Thymus (tissue), 11 donors: ENCODE measurements at regions not wholly inside any gene's neighbourhood (a gene's known extent, or its start where the extent isn't known, plus 50 kb on each side); places are given as distances from the start of the nearest gene placed in this dataset.
"Not testable (repeated sequence)": the region's sequence is repeated elsewhere in the genome, so short reads cannot be mapped to it uniquely, and the experiment has no call there.

Experiments
- DNase-seq, 9 donors: peaks; one replicate each; pipeline ENCODE4 v3.0.0-alpha.2; 2013; ENCODE audit warnings: low spot score in 9 of 9, low read depth in 6 of 9, missing footprints in 1 of 9
- H3K27ac ChIP-seq, 2 donors: one replicate each; pipeline ENCODE4 v1.5.1; 2013; ENCODE audit warnings: control low read depth in 1 of 2, low read depth in 1 of 2, low read length in 1 of 2, mild to moderate bottlenecking in 1 of 2, moderate library complexity in 1 of 2
- H3K27me3 ChIP-seq, 2 donors: one replicate each; pipeline ENCODE4 v1.5.1; 2013; ENCODE audit warnings: low read length in 1 of 2; ENCODE audit not compliant: control insufficient read depth in 2 of 2, insufficient read depth in 1 of 2
- H3K36me3 ChIP-seq, 2 donors: one replicate each; pipeline ENCODE4 v1.5.1; 2013; ENCODE audit warnings: low read length in 1 of 2, mild to moderate bottlenecking in 1 of 2, moderate library complexity in 1 of 2; ENCODE audit not compliant: control insufficient read depth in 2 of 2, insufficient read depth in 2 of 2
- H3K4me1 ChIP-seq, 2 donors: one replicate each; pipeline ENCODE4 v1.5.1; 2013; ENCODE audit warnings: low read length in 2 of 2; ENCODE audit not compliant: control insufficient read depth in 2 of 2, insufficient read depth in 2 of 2
- H3K4me3 ChIP-seq, 2 donors: one replicate each; pipeline ENCODE4 v1.5.1; 2013; ENCODE audit warnings: low read length in 2 of 2, control low read depth in 1 of 2, mild to moderate bottlenecking in 1 of 2
- H3K9me3 ChIP-seq, 2 donors: one replicate each; pipeline ENCODE4 v1.5.1; 2013; ENCODE audit warnings: low read length in 1 of 2, mild to moderate bottlenecking in 1 of 2; ENCODE audit not compliant: control insufficient read depth in 2 of 2, insufficient read depth in 1 of 2
- WGBS: extraction: QIAGEN DNeasy Blood & Tissue Kit; methylation state at CpG from one replicate; pipeline ENCODE4 v1.1.7; 2013; 5-methylcytosine and 5-hydroxymethylcytosine counted together
- donor health status: healthy.

DNA sequence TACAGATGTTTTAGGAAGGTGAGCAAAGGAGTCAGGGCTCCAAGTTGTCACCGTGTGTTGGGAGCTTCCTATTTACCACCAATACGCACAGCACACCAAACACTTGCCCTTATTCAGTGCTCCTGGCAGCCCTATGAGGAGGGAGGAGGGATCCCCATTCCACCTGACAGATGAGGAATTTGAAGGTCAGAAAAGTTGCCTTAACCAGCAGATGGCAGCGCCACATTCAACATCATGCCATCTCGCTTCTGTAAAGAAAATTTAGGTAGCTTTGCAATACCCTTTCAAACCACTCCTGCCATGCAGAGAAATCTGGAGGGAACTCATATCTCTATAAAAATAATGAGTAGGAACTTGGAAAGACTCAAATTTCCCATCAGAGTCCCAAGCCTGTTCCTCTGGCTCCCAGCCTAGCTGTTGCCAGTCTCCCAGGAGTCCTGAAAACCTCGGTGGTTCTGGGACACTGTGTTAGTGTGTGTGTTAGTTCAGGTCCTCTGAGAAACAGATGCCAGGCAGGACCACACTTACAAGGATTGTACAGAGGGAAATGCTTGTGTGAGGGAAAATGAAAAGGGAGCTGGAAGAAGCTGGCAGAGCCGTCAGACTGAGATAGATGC lies 410.5 kb downstream of the MED13L start:
- Histone ChIP-seq H3K4me3 (no peak overlapping the region), H3K9me3 (no peaks in the 10 kb centered on the region), H3K4me1 (peaks cover 0 to 2% of the 10 kb centered on the region in 2 donors), H3K27ac (no peak overlapping the region), H3K36me3 (no peaks in the 10 kb centered on the region), H3K27me3 (no peaks in the 10 kb centered on the region)
- WGBS, result 77% methylated on average over 6 of the region's 6 CpGs
- no peak for DNase-seq

DNA sequence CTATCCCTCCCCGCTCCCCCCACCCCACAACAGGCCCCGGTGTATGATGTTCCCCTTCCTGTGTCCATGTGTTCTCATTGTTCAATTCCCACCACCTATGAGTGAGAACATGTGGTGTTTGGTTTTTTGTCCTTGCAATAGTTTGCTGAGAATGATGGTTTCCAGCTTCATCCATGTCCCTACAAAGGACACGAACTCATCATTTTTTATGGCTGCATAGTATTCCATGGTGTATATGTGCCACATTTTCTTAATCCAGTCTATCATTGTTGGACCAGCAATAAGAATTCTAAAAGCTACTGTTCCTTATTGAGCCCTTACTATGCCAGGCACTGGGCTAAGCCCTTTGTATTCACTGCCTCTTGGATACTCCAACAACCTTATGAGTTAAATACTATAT lies 411.2 kb downstream of the MED13L start:
- H3K27me3 ChIP-seq, H3K4me3 ChIP-seq, H3K9me3 ChIP-seq, DNase-seq, H3K4me1 ChIP-seq, H3K27ac ChIP-seq, H3K36me3 ChIP-seq: not testable (repeated sequence)
- WGBS, result 91% methylated on average over 2 of the region's 3 CpGs

DNA sequence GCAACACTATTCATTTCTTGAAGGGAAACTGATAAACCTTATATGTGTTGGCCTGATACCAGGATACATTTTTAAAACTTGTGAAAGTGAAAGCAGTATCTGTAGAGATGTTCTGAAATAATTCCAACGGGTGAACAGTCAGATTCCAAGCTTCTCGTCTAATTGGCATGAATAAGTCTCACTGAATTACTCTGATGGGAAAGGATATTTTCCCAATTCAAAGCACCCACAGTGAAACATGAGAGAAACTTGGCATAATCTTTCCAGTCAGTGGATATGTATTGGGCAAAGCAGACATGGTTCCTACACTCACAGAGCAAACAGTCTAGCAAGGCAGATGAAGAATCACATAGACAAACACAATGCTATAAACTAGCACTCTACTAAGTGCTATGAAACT lies 413.1 kb downstream of the MED13L start:
- DNase-seq, result no peak
- H3K27me3 ChIP-seq, result peaks cover 0 to 4% of the 10 kb centered on the region in 2 donors
- H3K36me3 ChIP-seq, result no peaks in the 10 kb centered on the region
- 83% methylated on average over 2 of the region's 2 CpGs for WGBS
- H3K4me3 ChIP-seq, result no peak overlapping the region
- no peaks in the 10 kb centered on the region for H3K9me3 ChIP-seq
- no peak overlapping the region for H3K27ac ChIP-seq
- H3K4me1 ChIP-seq, result no peaks in the 10 kb centered on the region

DNA sequence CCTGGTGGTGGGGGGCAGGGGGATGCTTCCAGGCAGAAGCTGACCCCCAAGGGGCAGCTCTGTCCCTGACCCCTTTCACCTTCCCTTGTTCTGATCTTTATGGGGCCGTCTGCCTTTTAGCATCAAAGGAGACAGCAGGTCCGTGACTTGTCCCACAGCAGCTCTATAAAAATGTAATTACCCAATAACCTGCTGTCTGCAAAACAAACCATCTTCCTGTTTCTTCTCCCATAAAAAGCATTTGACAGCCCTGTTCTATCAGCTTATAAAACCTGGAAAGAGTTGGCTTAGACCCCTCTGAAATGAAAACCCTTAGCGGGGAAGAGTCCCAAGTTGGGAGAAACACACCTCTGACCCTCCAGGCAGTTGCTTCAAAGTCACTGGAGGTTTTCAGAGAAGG lies 416.9 kb downstream of the MED13L start:
- WGBS, result 63% methylated on average over 3 of the region's 3 CpGs
- H3K36me3 ChIP-seq, result no peaks in the 10 kb centered on the region
- no peaks in the 10 kb centered on the region for H3K9me3 ChIP-seq
- peaks cover 0 to 4% of the 10 kb centered on the region in 2 donors for H3K27me3 ChIP-seq
- H3K4me1 ChIP-seq, result no peaks in the 10 kb centered on the region
- H3K27ac ChIP-seq, result no peak overlapping the region
- no peak overlapping the region for H3K4me3 ChIP-seq
- DNase-seq, result no peak

DNA sequence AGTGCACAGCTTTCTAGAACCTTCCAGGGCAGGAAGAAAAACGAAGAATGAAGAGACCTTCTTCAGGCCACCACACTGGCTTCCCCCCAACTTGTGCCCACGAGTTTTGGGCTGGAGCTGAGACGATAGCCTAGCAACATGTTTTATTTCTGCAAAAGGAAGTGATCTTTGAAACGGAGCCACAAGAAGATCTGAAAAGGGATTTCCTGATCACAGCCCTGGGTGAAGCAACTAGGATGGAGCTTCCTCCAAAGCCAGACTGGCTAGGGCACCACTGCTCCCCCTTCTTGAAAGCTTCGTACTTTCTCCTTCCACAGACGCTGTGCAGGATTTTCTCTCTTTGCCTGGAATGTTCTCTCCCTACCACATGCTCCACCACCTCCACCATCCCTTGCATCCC lies 418.3 kb downstream of the MED13L start:
- no peaks in the 10 kb centered on the region for H3K4me1 ChIP-seq
- no peak overlapping the region for H3K27ac ChIP-seq
- 27% methylated on average over 6 of the region's 6 CpGs for WGBS
- no peaks in the 10 kb centered on the region for H3K36me3 ChIP-seq
- DNase-seq, result no peak
- H3K27me3 ChIP-seq, result peaks cover 0 to 4% of the 10 kb centered on the region in 2 donors
- no peak overlapping the region for H3K4me3 ChIP-seq
- no peaks in the 10 kb centered on the region for H3K9me3 ChIP-seq

DNA sequence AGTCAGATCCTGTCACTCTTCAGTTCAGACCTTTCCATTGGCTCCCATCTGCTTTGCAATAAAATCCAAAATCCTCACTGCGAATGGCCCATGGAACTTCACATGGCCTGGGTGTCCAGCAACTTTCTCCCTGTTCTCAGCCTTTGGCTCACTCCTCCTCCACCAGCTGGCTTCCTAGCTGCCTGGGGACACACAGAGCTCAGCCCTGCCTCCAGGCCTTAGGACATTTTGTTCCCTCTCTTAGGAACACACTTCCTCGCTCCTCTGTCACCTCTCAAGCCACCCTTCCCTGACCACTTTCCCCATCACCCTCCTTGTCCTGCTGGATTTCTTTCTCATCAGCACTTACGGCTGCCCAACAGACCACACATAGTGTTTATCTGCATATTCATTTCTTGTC lies 419.6 kb downstream of the MED13L start:
- Histone ChIP-seq H3K36me3 (no peaks in the 10 kb centered on the region), H3K27ac (no peak overlapping the region), H3K4me1 (no peaks in the 10 kb centered on the region), H3K4me3 (no peak overlapping the region), H3K27me3 (peaks cover 0 to 4% of the 10 kb centered on the region in 2 donors), H3K9me3 (no peaks in the 10 kb centered on the region)
- WGBS, result 91% methylated on average over 3 of the region's 3 CpGs
- DNase-seq, result no peak

DNA sequence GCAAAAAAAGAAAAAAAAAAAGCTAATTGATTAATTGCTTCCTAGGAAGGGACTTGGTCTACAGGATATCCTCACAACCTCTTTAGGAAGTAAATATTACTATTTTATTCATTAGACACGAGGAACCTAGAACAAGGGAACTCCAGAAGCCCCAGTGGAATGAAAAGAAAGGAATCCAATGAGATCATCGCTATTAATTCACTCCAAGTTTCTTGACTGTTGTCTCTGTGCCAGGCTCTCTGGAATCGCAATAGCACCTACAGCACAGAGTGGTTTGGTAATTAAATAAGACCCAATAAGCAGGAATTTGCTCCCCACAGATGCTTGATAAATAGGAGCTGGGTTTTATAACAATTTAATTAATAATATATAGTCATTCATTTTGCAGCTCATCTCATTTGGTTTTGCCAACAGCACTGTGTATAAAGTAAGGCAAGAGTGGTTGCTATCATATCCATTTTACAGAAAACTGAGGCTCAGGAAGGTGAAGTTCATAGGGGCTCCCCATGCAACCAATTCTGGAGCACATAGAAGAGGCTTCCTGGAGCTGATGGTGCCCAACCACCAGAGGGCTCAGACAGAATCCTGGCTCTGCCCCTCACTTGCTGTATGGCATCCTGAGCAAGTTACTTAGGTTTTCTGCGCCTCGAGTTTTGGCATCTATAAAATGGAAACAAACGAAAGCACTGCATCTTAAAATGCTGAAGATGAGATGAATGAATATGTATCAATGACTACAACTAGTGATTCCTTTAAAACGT lies 420.2 kb downstream of the MED13L start:
- H3K9me3 ChIP-seq, result no peaks in the 10 kb centered on the region
- DNase-seq, result no peak
- H3K27me3 ChIP-seq, result peaks cover 0 to 4% of the 10 kb centered on the region in 2 donors
- 81% methylated on average over 7 of the region's 7 CpGs for WGBS
- no peak overlapping the region for H3K27ac ChIP-seq
- H3K4me3 ChIP-seq, result no peak overlapping the region
- H3K4me1 ChIP-seq, result no peaks in the 10 kb centered on the region
- no peaks in the 10 kb centered on the region for H3K36me3 ChIP-seq

DNA sequence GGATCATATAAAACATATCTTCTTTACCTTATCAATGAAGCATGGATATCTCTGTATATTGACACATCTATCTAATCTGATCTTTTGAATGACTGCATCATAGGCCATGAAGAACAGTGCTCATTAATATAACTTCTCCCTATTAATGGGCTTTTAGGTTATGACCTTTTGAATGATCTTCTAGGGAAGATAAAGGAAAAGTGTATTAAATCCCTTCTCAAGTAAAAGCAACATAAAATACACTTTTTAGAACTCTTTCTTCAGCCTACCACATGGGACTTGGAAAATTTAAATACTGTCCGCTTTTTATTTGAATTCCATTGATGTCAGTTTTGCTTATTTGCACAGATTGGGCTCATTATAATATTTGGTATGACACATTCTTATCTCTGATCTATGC lies 425.4 kb downstream of the MED13L start:
- Histone ChIP-seq H3K4me1 (no peaks in the 10 kb centered on the region), H3K27ac (no peak overlapping the region), H3K9me3 (no peaks in the 10 kb centered on the region), H3K4me3 (no peak overlapping the region), H3K36me3 (no peaks in the 10 kb centered on the region), H3K27me3 (no peaks in the 10 kb centered on the region)
- WGBS, result 100% methylated on average over 1 of the region's 1 CpG
- DNase-seq, result no peak

DNA sequence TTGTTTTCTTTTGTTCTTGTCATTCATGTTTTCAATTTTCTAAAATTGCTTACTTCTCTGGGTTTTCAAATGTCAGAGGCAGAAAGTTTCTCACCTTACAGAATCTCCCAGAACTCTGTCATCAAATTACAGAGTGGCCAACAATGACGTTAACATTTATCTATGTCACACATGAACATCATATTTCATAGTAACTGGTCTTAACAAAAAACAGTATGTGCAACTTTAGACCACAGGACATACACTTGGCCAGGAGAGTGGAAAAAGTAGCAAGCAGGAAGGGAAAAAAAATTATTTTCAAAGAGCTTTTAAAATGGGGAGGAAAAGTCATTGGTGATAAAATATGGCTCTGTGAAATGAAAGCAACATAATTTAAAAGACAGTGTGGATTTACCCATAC lies 426.5 kb downstream of the MED13L start:
- no peak overlapping the region for H3K27ac ChIP-seq
- H3K9me3 ChIP-seq, result no peaks in the 10 kb centered on the region
- WGBS, result 95% methylated on average over 1 of the region's 1 CpG
- no peaks in the 10 kb centered on the region for H3K27me3 ChIP-seq
- no peaks in the 10 kb centered on the region for H3K4me1 ChIP-seq
- H3K36me3 ChIP-seq, result no peaks in the 10 kb centered on the region
- no peak for DNase-seq
- no peak overlapping the region for H3K4me3 ChIP-seq
